ENCODE measurements at regions not wholly inside any gene's neighbourhood (a gene's known extent, or its start where the extent isn't known, plus 50 kb on each side); places are given as distances from the start of the nearest gene placed in this dataset.

DNA sequence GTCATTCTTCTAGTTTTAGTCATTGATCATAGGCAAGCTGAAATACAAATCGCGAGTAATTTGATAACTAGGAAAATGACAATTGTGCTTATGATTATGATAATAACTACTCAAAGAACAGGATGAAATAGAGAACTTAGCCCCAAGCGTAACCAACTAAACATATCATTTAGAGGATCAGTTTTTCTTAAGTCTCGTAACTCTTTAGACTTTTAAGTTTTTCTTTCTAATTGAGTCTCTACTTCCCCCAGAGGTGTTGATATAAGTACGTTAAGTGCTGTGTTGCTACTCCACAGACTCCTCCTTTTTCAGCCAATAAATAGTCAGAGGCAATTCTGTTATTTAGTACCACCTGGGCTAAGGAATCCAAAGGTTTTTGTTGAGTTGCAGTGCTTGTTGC, 96.3 kb downstream of the NHLRC3 start:
- WGBS, result 75% methylated on average over 5 of the region's 5 CpGs

DNA sequence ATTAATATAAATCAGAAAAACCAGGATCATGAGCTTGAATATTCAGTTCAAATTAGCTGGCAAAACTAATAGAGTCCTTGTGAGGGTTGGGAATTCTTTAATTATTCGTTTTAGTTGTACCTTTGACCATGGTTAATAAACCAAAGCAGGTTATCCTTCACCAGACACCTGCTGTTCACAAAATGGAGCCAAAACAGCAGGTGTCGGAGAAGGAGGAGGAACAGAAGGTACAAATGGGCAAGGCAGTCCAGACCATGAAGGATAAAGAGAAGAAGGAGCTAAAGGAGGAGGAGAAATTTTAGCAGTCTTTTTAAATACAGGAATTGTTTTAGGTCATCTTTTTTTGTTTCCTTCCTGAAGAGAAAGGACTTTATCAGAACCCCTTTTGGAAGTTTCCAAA, 106.1 kb downstream of the NHLRC3 start:
- no peaks in the 10 kb centered on the region for H3K36me3 ChIP-seq
- H3K27me3 ChIP-seq, result no peaks in the 10 kb centered on the region
- H3K9me3 ChIP-seq, result no peaks in the 10 kb centered on the region
- no peak for DNase-seq (ENCODE audit: extremely low spot score)
- peaks cover 3 to 6% (median 4%) of the 10 kb centered on the region in 4 donors for H3K4me1 ChIP-seq
- TF ChIP-seq POLR2A (IDR thresholded peaks at IDR 0.05; ENCODE audit: low read depth), result no peak
- TF ChIP-seq, protein P1, sequence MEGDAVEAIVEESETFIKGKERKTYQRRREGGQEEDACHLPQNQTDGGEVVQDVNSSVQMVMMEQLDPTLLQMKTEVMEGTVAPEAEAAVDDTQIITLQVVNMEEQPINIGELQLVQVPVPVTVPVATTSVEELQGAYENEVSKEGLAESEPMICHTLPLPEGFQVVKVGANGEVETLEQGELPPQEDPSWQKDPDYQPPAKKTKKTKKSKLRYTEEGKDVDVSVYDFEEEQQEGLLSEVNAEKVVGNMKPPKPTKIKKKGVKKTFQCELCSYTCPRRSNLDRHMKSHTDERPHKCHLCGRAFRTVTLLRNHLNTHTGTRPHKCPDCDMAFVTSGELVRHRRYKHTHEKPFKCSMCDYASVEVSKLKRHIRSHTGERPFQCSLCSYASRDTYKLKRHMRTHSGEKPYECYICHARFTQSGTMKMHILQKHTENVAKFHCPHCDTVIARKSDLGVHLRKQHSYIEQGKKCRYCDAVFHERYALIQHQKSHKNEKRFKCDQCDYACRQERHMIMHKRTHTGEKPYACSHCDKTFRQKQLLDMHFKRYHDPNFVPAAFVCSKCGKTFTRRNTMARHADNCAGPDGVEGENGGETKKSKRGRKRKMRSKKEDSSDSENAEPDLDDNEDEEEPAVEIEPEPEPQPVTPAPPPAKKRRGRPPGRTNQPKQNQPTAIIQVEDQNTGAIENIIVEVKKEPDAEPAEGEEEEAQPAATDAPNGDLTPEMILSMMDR (IDR thresholded peaks at IDR 0.05), result no peak
- no peak for TF ChIP-seq POLR2AphosphoS5 (IDR thresholded peaks at IDR 0.05)
- no peak for TF ChIP-seq EP300 (IDR thresholded peaks at IDR 0.05)
- no peak overlapping the region for H3K27ac ChIP-seq (replicated peaks in 1 of 4)
- intact Hi-C loops (cut with DNase I), result loop anchor here (2.0 kb wide), 2 partner anchors 118 to 468 kb away; no protein-coding TSS in a partner anchor
- H3K4me3 ChIP-seq, result no peak overlapping the region
- 69% methylated on average over 2 of the region's 2 CpGs for WGBS

More for the DNA sequence above, 96.3 kb downstream of the NHLRC3 start:
- no peak overlapping the region for H3K27ac ChIP-seq (replicated peaks in 1 of 4)
- H3K36me3 ChIP-seq, result no peaks in the 10 kb centered on the region
- DNase-seq (ENCODE audit: extremely low spot score), result no peak
- intact Hi-C loops (cut with DNase I), result no loop called here
- no peaks in the 10 kb centered on the region for H3K9me3 ChIP-seq
- no peak overlapping the region for H3K4me3 ChIP-seq
- no peak for TF ChIP-seq EP300 (IDR thresholded peaks at IDR 0.05)
- no peak for TF ChIP-seq POLR2AphosphoS5 (IDR thresholded peaks at IDR 0.05)
- TF ChIP-seq, protein P1 (IDR thresholded peaks at IDR 0.05), result no peak
- TF ChIP-seq POLR2A (IDR thresholded peaks at IDR 0.05; ENCODE audit: low read depth), result no peak
- H3K27me3 ChIP-seq, result no peaks in the 10 kb centered on the region
- no peaks in the 10 kb centered on the region for H3K4me1 ChIP-seq

DNA sequence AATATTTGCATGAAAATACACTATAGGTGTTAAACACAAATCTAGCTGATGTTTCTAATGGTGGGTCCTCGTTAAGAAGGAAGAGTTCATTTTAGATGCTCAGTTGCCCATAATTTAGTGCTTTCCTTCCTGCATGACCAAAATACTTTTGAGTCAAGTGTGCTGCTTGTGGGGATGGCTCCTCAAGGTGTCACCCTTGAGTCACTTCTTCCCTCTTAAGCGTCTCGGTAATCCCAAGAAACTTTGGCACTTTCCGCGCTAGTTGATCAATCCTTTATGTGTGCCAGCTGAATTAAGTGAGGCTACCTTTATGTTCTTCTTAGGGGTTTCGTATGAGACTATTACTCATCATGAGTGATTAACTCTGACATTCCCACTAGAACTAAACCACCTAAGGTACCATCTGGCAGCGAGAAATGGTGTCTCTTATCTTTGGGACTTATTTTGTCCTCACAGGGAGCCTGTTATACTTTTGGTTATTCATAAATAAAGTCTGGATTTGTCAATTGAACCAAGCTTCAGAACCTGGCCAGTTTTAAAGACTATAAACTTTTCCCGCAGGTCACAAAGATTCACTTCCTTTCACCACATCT, 106.8 kb downstream of the NHLRC3 start:
- peak overlapping the region in 2 of 4 donors; percentile 8 to 13 for H3K4me3 ChIP-seq
- peaks cover 3 to 6% (median 4%) of the 10 kb centered on the region in 4 donors for H3K4me1 ChIP-seq
- intact Hi-C loops (cut with DNase I), result loop anchor here (2.0 kb wide), 2 partner anchors 118 to 468 kb away; no protein-coding TSS in a partner anchor
- no peak for DNase-seq (ENCODE audit: extremely low spot score)
- peak overlapping the region in 1 of 4 donors; percentile 18 for H3K27ac ChIP-seq (replicated peaks in 1 of 4)
- WGBS, result 22% methylated on average over 8 of the region's 8 CpGs
- H3K36me3 ChIP-seq, result no peaks in the 10 kb centered on the region
- H3K9me3 ChIP-seq, result no peaks in the 10 kb centered on the region
- no peaks in the 10 kb centered on the region for H3K27me3 ChIP-seq
- TF ChIP-seq EP300 (IDR thresholded peaks at IDR 0.05) (no peak), POLR2A (IDR thresholded peaks at IDR 0.05; ENCODE audit: low read depth) (no peak), POLR2AphosphoS5 (IDR thresholded peaks at IDR 0.05) (no peak)
- TF ChIP-seq, protein P1 (IDR thresholded peaks at IDR 0.05), result peak; percentile 72 to 82 (median 75)

DNA sequence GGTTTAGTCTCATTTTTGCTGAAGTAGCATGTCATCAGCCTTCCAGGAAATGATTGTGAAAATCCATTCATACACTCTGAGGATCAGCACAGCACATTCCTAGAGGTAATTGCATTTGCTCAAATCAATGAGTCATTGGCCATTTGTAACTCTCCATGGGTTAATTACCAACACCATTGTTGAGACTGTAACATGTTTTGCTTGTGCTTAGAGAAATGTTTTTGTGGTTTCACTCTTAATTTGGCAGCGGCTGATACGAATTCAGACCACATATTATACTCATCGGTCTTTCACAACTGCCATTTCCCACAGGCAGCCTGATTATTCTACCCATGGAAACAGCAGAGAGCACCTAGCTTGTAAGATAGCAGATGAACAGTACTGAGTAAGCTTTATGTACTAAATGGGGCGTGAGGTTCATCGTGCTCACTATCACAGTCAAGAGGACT, 110.3 kb downstream of the NHLRC3 start:
- intact Hi-C loops (cut with DNase I), result no loop called here
- no peak overlapping the region for H3K4me3 ChIP-seq
- DNase-seq (ENCODE audit: extremely low spot score), result no peak
- H3K27ac ChIP-seq (replicated peaks in 1 of 4), result no peak overlapping the region
- TF ChIP-seq, protein P1 (IDR thresholded peaks at IDR 0.05), result no peak
- TF ChIP-seq POLR2A (IDR thresholded peaks at IDR 0.05; ENCODE audit: low read depth) (no peak), POLR2AphosphoS5 (IDR thresholded peaks at IDR 0.05) (peak in 1 of 2 donors; percentile 55), EP300 (IDR thresholded peaks at IDR 0.05) (no peak)
- no peaks in the 10 kb centered on the region for H3K9me3 ChIP-seq
- peaks cover 3 to 6% (median 4%) of the 10 kb centered on the region in 4 donors for H3K4me1 ChIP-seq
- WGBS, result 80% methylated on average over 5 of the region's 5 CpGs
- H3K36me3 ChIP-seq, result no peaks in the 10 kb centered on the region
- no peaks in the 10 kb centered on the region for H3K27me3 ChIP-seq

Data from esophagus muscularis mucosa (tissue), 4 donors.